ACHN (cell line): ENCODE measurements at regions not wholly inside any gene's neighbourhood (a gene's known extent, or its start where the extent isn't known, plus 50 kb on each side); places are given as distances from the start of the nearest gene placed in this dataset.

Source experiments
- DNase-seq: peaks from one replicate; pipeline ENCODE4 v3.0.0-alpha.2; 2015
- in situ Hi-C: cut with HindIII; loops from 2 replicates; pipeline ENCODE4 v1.10.0; 2017; ENCODE audit warnings: low sequenced_read_pairs, low pct_ligation_motif_present, low pct_unique_long_range_greater_than_20kb

DNA sequence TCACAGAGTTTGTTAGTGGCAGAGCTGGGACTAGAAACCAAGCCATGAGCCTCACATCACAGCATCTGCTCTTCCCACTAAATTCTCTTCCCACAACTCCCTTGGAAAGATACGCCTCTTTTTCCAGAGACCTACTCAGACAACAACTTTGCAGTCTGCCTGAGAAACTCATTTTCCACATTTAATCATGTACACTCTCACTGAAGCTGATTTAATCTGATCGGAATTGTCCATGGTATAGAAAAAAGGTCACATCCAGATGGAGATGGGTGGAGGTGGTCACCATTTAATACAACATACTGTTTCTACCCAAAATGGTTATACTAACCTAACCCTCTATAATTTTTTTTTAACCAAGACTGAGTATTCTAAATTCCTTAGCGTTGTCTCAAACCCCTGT is 366.2 kb downstream of the ENC1 start:
- DNase-seq = no peak
- in situ Hi-C loops = no loop called here

DNA sequence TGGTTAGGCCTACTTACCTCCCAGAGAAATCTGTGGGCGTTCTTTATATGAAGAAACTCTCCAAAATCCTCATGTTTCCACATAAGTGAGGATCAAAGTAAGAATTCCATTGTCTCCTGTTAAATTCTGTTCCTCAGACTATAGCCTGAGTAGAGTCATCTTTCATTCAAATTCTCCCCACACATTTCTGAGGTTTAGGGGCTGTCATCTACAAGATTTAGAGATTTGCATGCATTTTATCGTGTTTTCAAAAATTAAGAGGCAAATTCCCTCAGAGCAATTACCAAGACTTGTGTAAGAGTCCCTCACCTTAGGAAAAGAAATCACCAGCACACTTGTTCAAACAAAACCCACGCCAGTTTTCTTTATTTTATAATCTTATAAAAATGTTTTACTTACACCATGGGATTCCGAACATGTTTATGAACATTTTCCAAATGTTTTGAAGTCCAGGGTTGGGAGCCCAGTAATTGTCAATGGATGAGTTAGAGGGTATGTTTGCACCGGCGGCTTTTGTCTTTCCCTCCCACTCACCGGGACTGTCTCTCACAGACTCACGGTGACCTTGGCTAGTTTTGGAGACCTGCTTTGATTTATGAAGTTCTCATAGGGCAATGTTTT is 367.6 kb downstream of the ENC1 start:
- DNase-seq = no peak
- in situ Hi-C loops = no loop called here

DNA sequence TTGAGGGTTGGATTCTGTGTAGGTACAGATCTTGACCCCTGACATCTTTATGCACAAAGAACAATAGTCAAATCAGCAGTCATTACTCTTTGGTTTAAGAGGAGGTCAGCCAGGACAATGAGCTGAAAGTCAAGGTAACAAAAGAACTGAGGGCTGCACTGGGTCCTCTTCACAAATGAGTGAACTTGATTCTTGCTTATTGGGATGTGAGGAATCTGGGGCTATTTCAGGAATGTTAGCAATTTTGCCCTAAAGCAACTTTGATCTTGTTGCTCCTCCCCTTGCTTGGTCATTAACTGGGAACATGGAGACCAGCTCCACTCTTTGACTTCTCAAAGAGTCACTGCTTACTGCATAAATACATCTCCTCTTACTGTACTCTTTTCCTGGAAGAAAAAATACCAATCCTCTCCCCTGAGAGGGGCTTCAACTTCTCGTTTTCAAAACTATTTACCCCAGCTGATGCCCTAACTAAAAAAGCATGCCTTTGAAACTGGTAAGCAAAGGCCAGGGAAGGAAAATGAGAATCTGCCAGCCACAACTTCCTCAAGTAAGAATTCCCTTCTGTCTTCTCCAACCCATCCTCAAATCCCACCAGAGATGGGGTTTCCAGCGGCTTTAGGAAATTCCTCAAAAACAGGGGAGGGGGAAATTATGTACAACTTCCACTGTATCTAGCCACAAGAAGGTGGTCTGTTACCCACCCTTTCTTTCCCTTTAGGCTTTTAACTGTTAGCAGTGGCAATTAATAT is 368.3 kb downstream of the ENC1 start:
- in situ Hi-C loops = no loop called here
- DNase-seq = peak; percentile 86

DNA sequence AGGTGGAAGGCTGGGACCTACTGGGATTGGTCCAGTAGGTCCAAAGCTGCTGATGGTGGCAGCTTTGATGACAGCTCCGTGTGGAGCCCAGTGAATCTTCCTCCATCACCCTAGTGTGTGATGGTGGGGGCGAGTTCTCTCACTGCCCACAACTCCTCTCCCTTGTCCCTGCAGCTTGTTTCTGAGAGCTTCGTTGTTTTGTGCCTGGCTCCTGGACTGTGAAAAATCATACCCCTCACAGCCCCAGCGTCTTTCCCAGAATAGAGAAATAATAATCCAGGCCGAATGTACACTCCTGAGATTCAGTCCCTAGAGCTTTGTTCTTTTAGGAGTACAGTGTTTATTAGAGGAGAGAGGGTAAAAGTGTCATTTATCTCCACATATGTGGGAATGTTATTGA is 372.2 kb downstream of the ENC1 start:
- in situ Hi-C loops = no loop called here
- DNase-seq = no peak

DNA sequence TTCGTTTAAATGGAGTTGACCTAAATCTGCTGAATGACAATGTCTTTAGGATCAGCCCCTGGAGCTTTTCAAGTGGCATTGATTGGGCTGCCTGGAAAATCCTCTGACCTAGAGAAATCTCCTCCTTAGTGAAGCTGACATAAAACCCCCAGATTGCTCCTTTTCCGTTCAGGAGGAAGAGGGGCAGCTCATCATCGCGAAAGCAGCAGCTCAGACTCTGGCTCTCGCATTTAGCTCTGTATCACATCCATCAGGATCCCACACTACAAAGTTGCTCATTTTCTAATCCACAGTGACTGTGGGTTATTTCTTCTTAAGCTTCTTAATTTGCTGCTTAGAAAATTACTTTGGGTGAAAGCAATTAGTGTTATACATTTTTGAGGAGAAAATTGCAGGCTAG is 373.7 kb downstream of the ENC1 start:
- in situ Hi-C loops = no loop called here

DNA sequence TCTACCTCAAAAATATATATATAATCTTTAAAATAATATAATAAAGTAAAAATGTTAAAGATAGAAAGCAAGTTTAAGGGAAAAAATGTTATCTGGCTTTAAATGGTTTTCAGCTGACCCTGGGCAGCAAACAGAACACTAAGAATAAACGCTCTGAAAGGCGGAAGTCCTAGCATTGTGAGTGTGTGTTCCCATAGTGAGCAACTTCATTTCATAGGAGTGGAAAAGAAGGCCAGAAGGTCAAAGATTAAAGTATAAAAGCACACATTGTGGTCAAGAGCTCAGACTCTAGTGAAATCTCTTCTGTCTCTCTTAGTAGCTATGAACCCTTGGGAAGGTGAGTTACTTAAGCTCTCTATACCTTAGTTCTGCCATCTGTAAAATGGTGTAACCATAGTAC is 374.4 kb downstream of the ENC1 start:
- no peak for DNase-seq
- in situ Hi-C loops = no loop called here

More for the DNA sequence above, 373.7 kb downstream of the ENC1 start:
- no peak for DNase-seq

DNA sequence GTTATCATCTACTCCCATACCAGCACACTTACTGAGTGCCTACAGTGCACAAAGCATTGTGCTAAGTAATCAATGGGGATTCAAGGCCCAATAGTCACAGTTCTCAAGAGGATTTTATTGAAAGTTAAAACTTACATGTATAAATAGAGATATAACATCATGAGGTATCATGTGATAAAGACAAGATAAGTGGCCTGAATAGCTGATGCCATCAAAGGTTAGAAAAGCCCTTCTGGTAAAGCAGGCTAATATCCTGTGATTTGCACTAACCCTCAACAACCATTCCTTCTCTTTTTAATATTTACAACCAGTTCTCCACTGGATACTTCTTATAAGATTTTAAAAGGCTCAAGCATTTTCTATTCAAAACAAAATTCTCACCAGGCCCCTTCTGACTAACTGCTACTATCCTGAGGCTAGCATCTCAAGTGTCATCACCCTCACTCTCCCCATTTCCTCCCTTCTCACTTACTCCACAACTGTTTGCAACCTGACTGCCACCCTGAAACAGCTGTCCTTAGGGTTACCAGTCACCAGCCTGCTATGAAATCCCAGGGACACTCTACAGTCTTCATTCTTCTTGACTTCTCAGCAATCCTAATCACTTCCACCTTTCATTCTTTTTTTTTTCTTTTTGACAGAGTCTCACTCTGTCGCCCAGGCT is 377.9 kb downstream of the ENC1 start:
- in situ Hi-C loops = no loop called here
- no peak for DNase-seq

DNA sequence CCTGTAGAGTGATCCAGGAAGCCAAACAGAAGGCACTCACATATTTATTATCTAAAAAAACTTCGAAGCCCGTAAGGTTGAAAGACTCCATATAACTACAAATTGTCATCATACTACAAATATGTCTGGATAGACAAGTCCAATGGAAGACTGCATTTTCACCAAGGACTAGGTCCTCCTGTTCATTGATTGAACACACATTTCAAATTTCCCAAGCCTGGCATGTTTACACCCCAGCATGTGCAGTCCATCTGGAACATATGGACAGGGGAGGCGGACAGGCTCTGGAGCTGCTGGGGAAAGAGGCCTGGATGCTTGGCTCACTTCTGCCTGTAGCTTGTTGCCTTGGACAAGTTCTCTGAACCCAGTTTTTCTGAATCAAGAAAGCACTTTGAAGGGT is 378.7 kb downstream of the ENC1 start:
- in situ Hi-C loops = no loop called here
- DNase-seq = no peak

DNA sequence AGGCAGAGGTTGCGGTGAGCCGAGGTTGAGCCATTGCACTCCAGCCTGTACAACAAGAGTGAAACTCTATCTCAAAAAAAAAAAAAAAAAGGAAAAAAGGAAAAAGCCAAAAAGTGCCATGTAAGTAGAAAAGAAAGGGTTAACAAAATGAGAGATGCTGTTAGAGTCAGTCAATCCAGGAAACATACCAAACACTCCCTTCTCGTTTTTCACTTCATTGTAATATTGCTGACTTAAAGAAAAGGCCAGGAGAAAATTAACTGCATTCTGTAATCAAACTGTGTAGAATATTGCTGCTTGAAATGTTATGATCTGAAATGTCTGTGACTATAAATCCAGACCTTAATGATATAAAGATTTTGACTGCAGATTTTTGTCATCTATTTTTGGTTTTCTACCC is 379.1 kb downstream of the ENC1 start:
- in situ Hi-C loops = no loop called here
- DNase-seq = no peak

DNA sequence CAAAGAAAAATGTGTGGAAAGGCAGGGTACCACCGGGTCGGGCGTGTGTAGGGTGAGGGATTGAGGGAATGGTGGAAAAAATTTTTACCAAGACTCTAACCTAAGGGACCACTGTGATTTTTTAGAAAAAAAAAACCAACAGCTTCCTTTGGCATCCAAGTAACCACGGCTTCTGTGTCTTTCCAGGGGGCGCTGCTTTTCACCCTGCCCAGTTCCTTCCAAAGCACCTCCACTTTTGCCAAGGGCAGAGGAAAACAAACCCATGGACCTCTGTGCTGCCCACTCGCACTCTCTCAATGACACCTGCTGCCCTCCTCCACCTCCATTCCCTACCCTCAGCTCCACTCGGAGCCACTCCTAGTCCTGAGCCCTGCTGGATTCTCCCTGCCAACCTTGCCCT is 381.0 kb downstream of the ENC1 start:
- in situ Hi-C loops = no loop called here
- DNase-seq = no peak

DNA sequence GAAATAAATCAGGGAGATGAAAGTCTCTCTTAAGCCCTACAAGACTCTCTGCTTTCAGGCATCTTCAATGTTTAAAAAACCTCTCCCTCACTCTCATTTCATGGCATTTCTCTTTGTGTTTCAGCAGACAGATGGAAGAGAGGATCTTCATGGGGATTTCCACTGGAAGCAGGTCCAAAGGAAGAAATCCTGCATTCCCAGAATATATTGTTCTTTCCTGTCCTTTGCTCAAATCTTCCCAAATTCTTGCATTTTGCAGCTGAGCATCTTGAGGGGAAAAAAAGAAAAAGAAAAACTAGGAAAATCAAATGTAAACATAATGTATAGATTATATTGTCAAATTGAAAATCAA is 382.2 kb downstream of the ENC1 start:
- DNase-seq = no peak
- in situ Hi-C loops = no loop called here

DNA sequence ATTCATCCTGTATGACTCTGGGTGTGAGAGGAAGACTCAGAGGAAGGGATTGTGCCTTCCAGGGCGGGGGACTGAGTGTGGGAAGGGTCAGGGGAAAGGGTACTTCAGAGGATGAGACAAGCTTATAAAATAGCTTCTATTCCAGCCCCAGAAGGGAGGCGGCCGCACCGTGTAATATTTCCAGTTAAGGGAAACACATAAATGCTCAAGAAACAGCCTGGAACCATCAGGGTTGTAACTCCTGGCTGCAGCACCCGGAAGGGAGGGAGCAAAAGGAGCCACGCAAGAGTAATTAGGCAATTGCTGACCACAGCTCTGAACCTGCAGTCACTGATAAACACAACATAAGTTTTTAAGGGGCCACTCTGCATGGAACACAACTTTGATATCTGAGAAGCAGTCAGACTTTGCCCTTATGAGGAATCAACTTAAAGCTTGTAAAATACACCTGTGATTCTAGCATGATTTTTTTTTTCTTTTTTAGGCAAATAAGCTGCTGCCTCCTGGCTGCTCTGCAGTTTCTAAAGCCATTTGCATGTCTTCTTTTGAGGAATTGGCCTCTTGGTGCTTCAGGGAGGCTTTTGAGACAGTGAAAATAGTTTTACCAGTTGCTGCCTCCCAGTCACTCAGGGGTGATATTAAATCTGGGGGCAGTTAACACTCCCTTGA is 382.7 kb downstream of the ENC1 start:
- DNase-seq = no peak
- in situ Hi-C loops = no loop called here

DNA sequence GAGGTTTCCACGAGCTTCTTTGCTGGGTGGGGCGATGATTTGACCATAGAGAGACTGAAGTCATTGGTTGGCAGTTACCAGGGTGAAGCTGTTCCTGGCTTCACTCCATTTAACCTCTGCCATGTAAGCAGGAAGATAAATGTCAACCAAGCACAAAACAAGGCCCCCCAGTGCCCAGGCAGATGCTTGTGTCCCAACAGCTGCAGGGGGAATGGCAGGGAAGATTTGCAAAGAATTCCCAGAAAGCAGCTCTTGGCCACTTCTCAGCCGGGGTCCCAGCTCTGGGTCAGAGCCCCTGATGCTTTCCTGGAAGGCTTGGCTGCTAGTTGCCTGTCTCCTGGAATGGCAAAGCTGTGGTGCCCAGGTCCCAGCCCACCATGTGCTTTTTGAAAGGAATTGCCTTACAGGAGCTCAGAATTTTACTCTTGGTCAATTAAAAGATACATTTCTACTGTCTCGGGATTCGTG is 383.4 kb downstream of the ENC1 start:
- DNase-seq = no peak
- in situ Hi-C loops = no loop called here

DNA sequence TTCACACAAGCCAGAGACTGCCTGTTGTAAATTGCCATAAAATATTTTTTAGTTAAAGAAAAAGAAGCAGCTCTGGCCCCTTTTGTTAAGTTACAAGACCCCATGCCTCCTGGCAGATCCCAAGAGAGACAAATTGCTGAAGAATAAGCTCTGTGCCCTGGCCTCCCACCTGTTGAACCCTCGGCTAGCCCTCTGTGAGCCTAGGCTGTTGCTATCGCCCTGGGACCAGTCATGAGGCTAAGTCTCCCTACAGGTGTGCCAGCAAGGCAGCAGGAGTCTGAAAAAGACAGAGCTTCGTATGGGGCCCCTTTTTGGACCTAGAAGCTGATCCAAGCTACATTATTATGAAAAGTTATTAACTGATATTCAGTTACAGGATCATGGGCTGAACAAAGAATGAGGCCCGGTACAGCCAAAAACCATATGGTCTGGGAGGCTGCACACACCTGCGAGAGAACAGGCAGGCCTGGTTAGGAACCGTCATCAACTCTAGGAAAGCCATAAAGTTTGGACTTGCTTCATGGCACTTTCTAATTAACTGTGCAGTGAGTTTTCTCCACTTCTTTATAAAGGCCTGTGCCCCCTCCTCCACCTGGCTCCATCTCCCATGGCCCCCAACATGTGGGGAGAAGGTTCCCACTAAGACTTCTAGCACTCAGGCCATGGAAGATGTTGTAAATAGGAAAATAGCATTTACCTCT is 384.7 kb downstream of the ENC1 start:
- no peak for DNase-seq
- in situ Hi-C loops = no loop called here

DNA sequence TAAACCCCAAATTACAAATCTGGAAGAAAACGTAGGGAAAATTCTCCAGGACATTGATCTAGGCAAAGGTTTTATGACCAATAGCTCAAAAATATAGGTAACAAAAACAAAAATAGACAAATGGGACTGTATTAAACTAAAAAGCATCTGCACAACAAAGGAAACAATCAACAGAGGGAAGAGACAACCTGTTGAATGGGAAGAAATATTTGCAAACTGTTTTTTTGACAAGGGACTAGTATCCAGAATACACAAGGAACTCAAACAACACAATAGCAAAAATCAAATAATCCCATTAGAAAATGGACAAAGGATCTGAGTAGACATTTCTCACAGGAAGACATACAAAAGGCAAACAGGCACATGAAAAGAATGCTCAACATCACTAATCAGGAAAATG is 386.3 kb downstream of the ENC1 start:
- in situ Hi-C loops = no loop called here
- no peak for DNase-seq

DNA sequence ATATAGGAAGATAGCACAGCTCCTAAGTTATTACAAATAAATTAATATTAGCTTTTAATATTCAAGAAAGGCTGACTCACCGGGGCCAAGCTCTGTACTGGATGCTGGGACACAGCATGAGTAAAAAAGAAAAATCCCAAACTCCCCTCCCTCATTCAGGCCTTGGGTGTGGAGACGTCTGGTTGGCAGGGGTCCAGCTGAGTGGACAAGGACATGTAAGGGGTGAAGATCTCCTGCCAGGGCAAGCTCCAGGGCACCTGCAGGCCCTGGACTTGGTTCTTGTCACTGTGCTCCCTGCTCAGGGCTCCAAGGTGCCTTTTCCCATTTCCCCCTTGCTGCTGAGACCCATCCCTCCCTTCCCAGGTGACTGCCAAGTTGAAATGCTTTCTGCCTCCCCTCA is 388.5 kb downstream of the ENC1 start:
- in situ Hi-C loops = no loop called here
- DNase-seq = no peak

DNA sequence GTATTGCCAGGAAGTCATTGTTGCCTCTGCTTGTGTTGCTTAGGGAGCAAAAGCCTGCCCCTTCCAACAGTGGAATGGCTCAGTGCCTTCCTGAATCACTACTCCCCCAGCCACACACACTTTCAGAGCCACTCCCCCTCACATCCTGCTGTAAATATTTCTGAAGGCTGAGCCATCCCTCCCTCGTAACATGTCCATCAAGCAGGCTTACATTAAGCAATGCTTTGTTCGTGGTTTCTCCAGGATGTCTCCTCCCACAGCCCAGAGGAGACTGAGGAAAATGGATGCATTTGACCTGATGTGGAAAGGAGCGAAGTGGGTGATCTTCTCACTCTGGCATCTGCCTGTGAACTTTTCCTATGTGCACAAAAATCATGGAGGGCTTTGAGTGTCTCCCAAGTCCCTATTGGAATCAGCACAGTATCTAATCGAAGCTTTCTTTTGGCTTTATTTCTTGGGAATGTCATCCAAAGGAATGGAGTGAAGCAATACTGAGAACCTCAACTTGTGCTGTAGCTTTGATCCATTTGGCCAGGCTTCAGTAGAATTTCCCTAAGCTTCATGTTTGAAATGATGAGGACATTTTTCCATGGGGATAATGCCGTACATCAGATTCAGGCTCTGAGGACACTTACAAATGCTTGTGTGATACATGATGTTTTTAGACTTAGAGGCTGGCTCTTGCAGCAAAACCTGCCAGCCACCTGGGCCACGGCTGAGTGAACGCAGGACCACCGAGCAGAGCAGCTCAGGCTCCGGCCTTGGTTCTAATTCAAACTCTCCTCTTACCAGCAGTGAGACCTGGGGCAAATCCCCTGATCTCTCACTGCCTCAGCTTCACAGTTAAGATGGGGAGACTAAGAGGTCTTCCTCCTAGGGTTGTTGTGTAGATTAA is 389.1 kb downstream of the ENC1 start:
- in situ Hi-C loops = no loop called here
- DNase-seq = peak; percentile 72
